NCI-H748 (cell line): ENCODE measurements at regions not wholly inside any gene's neighbourhood (a gene's known extent, or its start where the extent isn't known, plus 50 kb on each side); places are given as distances from the start of the nearest gene placed in this dataset.

Source experiments
- DNase-seq: peaks from one replicate; lab custom pipeline; 2025; ENCODE audit not compliant: unreplicated experiment; lab: John Stamatoyannopoulos, UW

GRCh38 chr1:200354243-200354642, 55.6 kb downstream of the ZNF281 start:
- DNase-seq = no peak

DNA sequence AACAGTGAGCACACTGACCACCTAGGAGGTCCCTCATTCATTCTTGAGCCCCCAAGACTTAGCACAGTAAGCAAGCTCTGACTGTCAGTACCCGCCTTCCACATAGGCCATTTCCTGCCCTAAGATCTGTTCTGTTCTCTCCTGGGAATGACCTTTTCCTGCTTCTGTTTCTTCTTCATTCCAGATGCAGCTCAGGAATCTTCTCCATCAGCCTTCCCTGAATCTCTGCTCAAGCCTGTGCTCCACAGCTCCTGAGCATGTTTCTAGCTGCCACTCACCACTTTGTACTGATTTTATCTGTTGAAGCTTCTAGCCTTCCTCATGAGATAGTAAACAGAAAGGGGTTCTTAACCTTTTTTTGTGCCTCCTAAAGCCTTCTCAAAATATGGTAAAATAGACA, 56.6 kb downstream of the ZNF281 start:
- no peak for DNase-seq

GRCh38 chr1:200351826-200352549, 57.8 kb downstream of the ZNF281 start:
- DNase-seq = no peak

- no peak for DNase-seq
These were observed 58.4 kb downstream of the ZNF281 start for GRCh38 chr1:200351425-200351824.

- DNase-seq = no peak
These were observed 63.1 kb downstream of the ZNF281 start for GRCh38 chr1:200346700-200347099.

DNA sequence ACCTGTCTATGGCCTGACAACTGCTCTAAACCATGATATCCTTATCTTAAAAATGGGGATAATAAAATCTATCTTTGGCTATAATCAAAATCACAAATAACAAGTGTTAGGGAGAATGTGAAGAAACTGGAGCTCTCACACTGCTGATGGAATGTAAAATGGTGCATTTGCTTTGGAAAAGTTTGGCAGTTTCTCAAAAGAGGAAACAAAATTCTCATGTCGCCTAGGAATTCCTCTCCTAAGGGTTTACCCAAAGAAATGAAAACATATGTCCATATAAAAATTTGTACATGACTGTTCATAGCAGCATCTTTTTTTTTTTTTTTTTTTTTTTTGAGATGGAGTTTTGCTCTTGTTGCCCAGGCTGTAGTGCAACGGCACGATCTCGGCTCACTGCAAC, 64.3 kb downstream of the ZNF281 start:
- DNase-seq = no peak

DNA sequence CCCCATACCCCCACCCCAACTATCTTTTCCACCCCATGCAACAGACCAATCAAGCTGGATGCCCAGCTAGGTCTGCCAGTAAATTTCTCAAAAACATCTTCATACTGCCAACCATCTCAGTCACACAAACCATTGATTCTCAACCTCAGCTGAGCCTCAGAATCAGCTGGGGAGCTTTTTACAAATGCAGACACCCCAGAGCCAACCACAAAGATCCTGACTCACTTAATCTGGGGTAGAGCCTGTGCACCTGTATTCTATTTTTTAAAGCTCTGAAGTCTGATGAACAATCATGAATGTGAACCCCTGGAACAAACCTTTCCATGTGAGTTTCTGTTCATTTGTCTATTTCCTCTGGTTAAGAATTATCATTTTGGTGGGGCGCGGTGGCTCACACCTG, 66.0 kb downstream of the ZNF281 start:
- DNase-seq = no peak

- DNase-seq = no peak
These were observed 67.1 kb downstream of the ZNF281 start for GRCh38 chr1:200342511-200343311.

DNA sequence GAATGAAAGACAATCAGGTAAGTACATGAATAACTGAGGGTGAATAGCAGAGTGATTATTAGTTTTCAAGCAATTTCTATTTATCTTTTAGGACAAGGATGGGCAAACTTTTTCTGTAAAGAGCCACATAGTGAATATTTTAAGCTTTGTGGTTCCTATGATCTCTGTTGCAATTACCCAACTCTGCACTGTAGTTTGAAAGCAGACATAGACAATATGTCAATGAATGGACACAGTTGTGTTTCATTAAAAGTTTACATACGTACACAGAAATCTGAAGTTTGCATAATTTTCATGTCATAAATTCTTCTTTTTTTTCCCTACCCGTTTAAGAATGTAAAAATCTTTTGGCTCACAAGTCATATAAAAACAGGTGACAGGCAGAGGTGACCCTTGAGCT, 71.4 kb downstream of the ZNF281 start:
- DNase-seq = no peak

DNA sequence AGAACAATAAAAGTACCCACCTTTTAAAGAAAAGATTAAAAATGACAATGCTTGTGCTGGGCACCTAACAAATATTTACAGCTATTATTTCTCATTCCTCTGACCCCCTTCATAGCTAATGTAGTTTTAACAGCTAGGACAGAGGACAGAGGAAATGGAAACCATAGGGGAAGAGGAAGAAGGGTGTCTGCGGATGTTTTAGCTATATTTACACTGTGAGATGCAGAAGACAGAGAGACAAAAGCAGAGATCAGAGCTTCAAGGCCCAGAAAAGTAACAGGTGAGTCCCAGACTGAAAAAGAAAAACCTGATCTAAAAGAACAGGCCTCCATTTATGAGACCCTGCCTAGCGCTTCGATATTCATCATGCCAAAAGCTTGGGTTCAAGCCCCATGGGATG, 72.0 kb downstream of the ZNF281 start:
- DNase-seq = no peak

DNA sequence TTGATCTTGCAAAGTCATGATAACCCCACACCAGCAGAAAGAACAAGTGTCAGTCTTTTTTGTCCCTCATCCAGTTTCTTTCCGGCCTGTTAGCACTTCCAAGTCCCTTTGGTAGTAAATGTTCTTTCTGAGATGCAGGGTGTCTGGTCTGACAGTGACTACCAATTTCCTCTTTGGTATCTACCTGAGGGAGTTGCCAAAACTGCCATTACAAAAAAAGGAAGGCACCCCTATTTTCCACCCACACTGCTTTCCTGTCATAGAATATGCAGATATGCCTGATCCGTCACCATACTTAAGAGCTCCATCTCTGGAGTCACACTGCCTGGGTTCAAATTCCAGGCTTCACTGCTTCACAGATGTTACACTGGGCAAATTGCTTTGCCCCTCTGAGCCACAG, 72.4 kb downstream of the ZNF281 start:
- no peak for DNase-seq

DNA sequence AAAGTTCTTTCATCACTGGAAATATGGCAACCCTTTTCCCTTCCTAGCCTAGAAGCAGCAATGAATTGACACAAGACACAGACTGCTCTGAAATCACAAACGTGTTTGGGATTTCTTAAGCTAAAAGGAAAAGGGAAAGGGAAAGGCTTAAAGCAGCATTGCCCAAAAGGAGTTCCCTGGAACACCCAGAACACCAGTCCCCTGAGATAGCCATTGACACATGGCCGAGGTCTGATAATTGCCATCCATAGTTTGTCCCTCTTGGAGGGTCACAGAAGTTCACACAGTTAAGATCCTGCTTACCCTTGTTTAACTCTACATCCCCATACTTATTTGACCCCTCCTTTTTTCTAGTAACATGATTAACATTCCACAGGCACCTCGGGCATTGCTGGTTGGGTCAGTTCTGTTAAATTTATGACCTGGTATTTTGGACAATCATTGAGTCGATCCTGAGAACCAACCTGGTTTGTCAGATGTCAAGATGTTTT, 72.9 kb downstream of the ZNF281 start:
- no peak for DNase-seq

DNA sequence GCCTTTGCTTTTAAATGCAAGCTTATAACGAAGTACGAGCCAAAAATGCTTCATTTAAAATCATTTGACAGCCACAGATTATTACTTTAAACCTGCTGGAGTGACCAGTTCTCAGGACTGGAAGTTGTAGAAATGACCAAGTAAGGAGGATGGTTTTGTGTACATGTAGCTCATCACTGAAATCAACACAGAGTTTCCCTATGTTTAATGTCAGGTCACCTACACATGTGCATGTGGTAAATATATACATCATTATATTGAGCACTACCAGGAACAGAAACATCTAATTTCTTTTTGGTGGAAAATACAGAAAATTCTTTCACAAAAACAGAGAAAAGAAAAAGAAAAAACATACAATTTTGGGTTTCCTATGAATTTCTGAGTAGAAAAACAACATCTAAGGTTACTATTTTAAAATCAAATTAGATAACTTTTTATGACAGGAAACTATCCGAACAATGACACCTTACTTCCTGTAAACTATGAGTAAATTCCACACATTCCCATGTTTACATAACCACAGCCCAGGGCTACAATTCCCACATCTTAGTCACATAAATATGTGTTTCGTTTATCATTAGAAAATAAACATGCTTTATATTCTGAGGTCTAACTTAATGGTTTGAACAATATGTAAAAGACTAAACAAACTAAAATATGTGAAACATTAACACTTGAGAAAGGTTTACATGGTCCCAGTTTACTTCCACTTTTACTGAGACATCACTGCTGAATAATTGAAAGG, 73.6 kb downstream of the ZNF281 start:
- no peak for DNase-seq

DNA sequence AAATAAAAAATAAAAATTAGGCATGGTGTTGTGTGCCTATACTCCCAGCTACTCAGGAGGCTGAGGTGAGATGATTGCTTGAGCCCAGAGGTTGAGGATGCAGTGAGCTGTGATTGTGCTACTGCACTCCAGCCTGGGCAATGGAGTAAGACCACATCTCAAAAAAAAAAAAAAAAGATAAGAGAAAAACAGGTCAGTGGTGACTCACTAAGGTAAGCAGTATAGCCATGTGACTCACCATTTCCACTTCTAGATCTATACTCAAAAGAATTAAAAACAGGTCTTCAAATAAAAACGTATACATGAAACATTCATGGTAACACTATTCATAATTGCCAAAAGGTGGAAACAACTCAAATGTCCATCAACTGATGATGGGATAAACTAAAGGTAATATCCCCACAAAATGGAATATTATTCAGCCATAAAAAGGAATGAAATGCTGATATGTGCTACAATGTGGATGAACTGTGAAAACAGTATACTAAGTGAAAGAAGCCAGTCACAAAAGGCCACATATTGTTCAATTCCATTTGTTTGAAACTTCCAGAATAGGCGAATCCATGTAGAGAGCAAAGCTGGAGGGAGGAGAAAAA, 75.1 kb downstream of the ZNF281 start:
- no peak for DNase-seq

DNA sequence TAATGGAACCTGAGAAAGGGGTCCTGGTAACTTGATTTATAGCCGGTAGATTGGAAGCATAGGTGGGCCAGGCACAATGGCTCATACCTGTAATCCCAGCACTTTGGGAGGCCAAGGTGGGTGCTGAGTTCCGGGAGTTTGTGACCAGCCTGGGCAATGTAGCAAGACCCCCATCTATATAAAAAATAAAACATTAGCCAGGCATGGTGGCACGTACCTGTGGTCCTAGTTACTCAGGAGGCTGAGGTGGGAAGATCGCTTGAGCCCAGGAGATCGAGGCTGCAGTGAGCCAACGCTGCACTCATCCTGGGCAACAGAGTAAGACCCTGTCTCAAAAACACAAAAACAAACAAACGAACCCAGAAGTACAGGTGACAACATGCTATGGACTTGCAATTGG, 76.5 kb downstream of the ZNF281 start:
- DNase-seq = no peak

DNA sequence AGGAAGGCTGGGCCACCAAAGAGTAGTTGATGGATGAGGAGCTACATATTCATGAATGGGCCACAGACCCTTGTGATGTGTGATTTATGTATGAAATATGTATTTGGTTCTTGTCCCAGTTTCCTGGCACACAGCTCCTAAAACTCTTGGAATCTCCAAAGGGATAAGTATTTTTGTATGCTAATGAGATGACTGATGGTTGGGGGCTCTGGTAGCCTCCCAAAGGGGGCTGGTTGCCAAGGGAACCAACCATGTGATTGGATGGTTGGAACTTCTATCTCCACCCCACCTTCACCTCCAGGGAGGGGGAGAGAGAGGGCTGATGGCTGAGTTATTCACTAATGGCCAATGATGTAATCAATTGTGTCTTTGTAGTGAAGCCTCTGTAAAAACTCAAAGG, 77.1 kb downstream of the ZNF281 start:
- no peak for DNase-seq

DNA sequence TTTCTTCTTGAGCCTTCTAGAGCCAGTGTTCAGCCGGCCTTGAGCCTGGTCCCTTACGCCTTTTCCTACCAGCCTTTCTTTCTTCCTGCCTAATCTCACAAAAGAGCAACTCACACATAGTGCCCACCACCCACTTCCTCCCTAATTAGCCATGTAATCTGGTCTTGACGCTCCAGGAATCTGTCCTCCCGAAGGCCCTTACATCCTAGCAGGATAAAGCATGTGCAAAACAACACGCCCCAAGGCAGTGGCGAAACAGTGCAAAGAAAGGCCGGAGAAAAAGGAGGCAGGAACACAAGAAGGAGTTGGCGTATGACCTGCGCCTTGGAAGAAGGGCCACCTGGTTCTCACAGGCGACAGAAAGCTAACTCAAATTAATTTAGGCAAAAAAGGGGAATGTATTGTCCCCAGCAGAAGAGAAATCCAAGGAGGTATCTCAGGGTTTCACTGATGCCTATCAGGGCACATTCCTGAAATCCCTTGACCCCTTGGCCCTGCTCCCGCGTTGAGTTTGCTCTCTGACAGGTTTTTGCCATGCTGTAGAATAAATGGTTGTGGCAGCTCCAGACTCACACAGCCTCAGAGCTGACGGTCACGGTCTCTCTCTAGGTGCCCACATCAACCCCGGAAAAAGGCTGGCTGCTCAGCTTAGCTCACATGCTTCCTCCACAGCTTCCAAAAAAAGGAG, 79.0 kb downstream of the ZNF281 start:
- DNase-seq = no peak

DNA sequence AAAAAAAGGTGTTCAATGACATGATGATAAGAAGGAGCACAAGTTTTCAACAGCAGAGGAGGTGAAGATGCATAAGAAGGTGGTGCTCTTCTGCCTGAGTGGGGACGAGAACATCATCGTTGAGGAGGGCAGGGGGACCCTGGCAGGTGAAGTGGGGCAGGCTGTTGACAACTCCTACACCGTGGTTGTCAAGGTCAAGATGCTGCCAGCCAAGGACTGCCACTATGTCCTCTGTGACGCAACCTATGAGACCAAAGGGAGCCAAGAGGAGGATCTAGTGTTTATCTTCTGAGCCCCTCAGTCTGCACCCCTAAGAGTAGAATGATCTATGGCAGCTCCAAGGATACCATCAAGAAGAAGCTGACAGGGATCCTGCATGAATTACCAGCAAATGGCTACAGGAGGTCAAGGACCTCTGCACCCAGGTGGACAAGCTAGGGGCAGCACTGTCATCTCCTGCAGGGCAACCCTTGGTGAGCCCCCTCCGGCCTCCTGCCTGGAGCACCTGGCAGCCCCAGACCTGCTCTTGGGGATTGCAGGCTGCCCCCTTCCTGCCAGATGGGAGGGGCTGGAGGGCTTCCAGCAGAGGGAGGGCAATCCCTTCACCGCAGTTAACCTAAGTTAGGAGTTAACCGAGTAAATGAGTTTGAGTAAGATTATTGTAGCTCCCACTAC, 80.5 kb downstream of the ZNF281 start:
- no peak for DNase-seq

- DNase-seq = no peak
These were observed 81.5 kb downstream of the ZNF281 start for GRCh38 chr1:200328379-200328778.

DNA sequence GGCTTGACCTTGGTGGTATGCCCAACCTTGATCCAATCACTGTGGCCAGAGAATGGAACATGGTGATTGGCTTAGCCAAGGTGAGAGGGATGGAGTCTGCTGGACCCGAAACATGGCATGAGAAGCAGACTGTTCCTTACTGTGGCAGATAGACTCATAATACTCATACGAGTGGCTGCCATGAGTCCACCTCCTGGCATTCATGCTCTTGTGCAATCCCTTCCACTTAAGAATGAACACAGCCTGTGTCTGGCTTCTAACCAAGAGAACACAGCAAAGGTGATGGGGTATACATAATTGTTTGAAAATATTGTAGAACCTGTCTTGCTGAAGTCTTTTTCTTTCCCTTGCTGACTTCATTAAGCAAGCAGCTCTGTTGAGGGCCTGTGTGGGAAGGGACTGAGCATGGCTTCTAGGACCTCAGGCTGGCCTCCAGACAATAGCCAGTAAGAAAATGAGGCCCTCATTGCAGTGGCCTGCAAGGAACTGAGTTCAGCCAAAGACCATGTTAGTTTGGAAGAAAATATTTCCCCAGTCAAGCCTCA, 85.9 kb downstream of the ZNF281 start:
- no peak for DNase-seq
